ENCODE measurements at regions not wholly inside any gene's neighbourhood (a gene's known extent, or its start where the extent isn't known, plus 50 kb on each side); places are given as distances from the start of the nearest gene placed in this dataset.
"Not testable (repeated sequence)": the region's sequence is repeated elsewhere in the genome, so short reads cannot be mapped to it uniquely, and the experiment has no call there.

DNA sequence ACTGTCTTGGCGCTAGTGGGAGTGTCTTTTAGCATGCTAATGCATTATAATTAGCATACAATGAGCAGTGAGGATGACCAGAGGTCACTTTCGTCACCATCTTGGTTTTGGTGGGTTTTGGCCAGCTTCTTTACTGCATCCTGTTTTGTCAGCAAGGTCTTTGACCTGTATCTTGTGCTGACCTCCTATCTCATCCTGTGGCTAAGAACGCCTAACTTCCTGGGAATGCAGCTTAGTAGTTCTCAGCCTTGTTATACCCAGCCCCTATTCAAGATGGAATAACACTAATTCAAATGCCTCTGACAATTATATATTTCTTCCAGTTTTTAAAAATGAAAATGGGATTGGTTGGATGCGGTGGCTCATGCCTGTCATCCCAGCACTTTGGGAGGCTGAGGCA lies 92.0 kb upstream of the TMTC4 start:
- not testable (repeated sequence) for TF ChIP-seq SIX5 (IDR thresholded peaks at IDR 0.05; ENCODE audit: low read depth, low read length); TAF7 (optimal IDR thresholded peaks at IDR 0.05; ENCODE audit: borderline replicate concordance, low read depth, low read length)
